Stimulated activated memory B cell treated with anti-CD40 and anti-IgM and Interleukin-4, amounts not matched to agents 10 μg/mL and 1 μg/mL and 100 μg/mL, for 72 hours (primary cell): ENCODE measurements at regions not wholly inside any gene's neighbourhood (a gene's known extent, or its start where the extent isn't known, plus 50 kb on each side); places are given as distances from the start of the nearest gene placed in this dataset.

Experiments
- ATAC-seq: fragments of 150-1000 bp; cut with Tn5 transposase; 2 replicates; pipeline ENCODE4 v1.10.0; 2021
- H3K27ac Mint-ChIP-seq: one replicate; pipeline ENCODE4 v1.8.0; 2022; ENCODE audit warnings: mild to moderate bottlenecking, mixed read lengths
- H3K27me3 Mint-ChIP-seq: one replicate; pipeline ENCODE4 v1.8.0; 2022; ENCODE audit warnings: mixed read lengths
- H3K36me3 Mint-ChIP-seq: one replicate; pipeline ENCODE4 v1.8.0; 2022; ENCODE audit warnings: mixed read lengths
- H3K4me1 Mint-ChIP-seq: one replicate; pipeline ENCODE4 v1.8.0; 2022; ENCODE audit warnings: mixed read lengths
- H3K4me3 Mint-ChIP-seq: one replicate; pipeline ENCODE4 v1.8.0; 2022; ENCODE audit warnings: mild to moderate bottlenecking, moderate library complexity, mixed read lengths
- H3K9me3 Mint-ChIP-seq: one replicate; pipeline ENCODE4 v1.8.0; 2022; ENCODE audit warnings: mixed read lengths

DNA sequence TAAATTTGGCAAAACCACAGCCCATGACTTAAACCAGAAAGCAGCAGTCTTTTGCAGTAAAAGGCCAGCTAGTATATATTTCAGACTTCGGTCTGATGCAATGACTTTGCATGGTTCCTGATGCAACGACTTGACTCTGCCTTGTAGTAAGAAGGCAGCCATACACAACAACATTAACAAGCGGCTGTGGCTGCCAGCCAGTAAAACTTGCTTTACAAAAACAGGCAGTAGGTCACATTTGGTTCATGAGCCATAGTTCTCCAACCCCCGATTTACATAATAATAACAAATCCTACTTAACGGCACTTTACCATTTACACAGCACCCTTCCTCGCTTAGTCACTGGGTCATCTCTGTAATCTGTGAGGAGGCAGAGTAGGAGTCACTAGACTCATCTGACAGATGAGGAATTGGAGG is 410.3 kb downstream of the LRATD1 start:
- H3K4me1 Mint-ChIP-seq, result no peaks in the 10 kb centered on the region
- ATAC-seq, result no peak
- H3K36me3 Mint-ChIP-seq, result no peaks in the 10 kb centered on the region
- no peak overlapping the region for H3K27ac Mint-ChIP-seq
- H3K27me3 Mint-ChIP-seq, result peaks cover 7% of the 10 kb centered on the region
- H3K4me3 Mint-ChIP-seq, result no peak overlapping the region
- H3K9me3 Mint-ChIP-seq, result no peaks in the 10 kb centered on the region

DNA sequence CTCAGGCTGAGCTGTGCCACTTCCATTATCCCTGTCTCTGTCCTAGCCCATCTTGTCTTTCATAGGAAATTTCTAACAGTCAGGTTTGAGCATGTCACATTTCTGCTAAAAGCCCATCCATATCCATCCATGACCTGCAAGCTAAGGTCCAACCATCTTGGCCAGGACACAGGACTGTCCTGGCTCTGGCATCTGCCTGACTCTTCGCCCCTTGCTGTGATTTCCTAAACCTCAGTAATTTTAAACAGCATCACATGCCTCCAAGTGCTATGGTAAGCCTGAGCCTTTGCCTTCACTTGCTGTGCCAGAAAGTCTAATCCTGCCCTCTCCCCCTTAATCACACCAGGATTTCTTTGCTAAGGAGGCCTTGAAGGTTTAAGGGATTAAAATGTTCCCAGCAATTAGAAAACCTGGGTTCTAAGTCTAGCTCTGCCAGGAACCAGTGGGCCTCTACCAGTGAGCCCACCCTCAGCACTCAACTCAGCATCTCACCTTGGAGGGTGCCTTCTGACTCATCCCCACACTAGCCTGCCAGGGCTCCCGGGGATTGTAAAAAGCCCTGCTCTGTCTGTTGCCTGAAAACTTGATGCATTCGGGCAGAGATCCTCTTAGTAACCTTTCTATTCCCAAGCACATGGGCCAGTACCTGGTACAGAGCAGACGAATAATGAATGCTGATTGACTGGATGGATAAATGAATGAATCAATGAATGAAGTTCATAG is 411.0 kb downstream of the LRATD1 start:
- no peaks in the 10 kb centered on the region for H3K36me3 Mint-ChIP-seq
- no peak for ATAC-seq
- peaks cover 7% of the 10 kb centered on the region for H3K27me3 Mint-ChIP-seq
- H3K4me1 Mint-ChIP-seq, result no peaks in the 10 kb centered on the region
- H3K4me3 Mint-ChIP-seq, result no peak overlapping the region
- H3K27ac Mint-ChIP-seq, result no peak overlapping the region
- no peaks in the 10 kb centered on the region for H3K9me3 Mint-ChIP-seq

DNA sequence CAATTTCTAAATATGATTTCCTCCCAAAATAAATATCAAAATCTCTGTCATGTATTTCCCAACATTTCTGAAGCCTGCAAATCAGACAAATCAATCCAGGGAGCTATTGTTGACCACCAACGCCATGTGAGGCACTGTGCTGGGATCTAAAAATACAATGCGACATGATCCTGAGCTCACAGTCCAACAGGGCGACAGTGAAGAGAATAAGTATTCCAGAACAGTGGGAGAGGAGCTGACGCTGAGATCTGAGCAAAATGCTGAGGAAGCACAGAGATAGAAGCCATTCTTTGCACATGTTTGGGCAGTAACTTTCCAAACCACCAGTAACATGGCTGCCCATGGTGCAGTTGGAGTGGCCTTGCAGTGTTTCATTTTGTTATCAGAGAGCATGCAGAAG is 412.5 kb downstream of the LRATD1 start:
- Mint-ChIP-seq H3K27ac (no peak overlapping the region), H3K9me3 (no peaks in the 10 kb centered on the region), H3K36me3 (no peaks in the 10 kb centered on the region), H3K4me3 (no peak overlapping the region), H3K4me1 (no peaks in the 10 kb centered on the region), H3K27me3 (peaks cover 7% of the 10 kb centered on the region)
- no peak for ATAC-seq

DNA sequence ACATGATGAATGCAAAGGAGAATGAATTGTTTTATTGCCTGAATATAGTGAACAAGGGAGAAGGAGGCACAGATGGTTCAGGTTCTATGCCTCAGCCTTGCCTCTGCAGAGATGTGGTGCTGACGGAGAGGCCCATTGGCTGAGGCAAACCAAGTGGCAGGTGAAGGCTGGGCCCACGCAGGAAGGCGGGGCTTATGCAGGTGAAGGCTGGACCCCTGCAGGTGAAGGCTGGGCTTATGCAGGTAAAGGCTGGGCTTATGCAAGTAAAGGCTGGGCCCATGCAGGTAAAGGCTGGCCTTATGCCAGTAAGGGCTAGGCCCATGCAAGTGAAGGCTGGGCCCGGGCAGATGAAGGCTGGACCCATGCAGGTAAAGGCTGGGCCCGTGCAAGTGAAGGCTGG is 414.7 kb downstream of the LRATD1 start:
- peaks cover 1% of the 10 kb centered on the region for H3K27me3 Mint-ChIP-seq
- H3K9me3 Mint-ChIP-seq, result no peaks in the 10 kb centered on the region
- H3K4me1 Mint-ChIP-seq, result no peaks in the 10 kb centered on the region
- no peak overlapping the region for H3K4me3 Mint-ChIP-seq
- no peak overlapping the region for H3K27ac Mint-ChIP-seq
- H3K36me3 Mint-ChIP-seq, result no peaks in the 10 kb centered on the region
- ATAC-seq, result peak; percentile 13

DNA sequence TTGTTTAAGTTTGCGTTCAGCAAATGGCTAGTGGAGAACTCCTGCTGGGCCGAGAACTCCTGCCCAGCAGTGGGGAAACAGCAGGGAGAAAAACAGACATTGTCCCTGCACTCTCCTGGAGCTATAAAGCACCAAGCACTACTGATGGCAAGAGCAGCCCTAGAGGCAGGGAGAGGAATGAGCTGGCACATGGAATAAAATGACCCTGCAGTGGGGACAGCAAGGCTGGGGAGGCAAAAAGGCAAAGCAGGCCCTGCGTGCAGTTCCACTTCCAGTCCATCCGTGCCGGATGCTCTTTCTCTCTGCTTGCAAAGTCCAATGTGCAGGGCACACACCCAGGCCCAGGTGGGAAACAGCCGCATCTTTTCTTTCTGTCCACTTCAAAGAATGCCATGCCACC is 415.5 kb downstream of the LRATD1 start:
- Mint-ChIP-seq H3K4me1 (no peaks in the 10 kb centered on the region), H3K9me3 (no peaks in the 10 kb centered on the region), H3K36me3 (no peaks in the 10 kb centered on the region), H3K27ac (no peak overlapping the region), H3K4me3 (no peak overlapping the region), H3K27me3 (no peaks in the 10 kb centered on the region)
- no peak for ATAC-seq

DNA sequence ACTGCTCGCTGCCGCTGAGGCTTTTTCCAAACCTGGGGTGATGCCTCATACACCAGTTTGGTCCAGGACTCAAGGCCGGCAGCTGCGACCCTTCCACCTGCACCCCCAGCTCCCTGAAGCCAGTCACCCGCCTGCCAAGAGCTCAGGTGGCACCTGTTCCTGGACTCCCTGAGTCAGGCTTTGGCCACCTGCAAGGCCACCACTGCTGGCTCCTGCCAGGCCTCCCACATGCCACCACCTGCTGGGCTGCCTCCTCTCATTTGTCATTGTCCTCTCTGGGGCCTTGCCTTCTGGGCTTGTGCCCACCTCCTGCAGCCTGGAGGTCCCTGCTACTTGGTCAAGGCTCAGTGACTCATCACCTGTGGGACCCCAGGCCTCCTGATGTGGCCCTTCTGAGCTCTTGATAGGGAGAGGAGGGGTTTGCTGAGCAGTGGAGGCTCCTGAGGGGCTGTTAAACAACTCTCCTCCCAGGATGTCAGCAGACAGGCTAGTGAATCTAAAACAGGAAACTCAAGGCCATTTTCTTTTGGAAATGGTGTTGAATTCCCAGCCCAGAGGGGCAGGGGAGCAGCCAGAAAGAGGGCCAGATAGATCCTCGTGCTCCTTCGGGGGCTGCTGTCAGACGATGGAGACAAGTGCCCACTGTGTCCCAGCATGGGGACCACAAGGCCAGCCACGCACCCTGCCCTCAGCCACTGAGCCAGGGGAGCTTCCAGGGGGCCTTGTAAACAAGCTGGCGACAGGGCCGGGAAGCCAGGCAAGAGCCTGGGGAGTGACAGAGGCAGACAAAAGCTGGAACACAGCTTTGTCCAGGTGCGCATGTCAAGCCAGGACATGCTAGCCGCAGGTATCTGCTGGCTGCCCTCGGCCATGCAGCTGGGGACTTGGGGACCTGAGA is 416.8 kb downstream of the LRATD1 start:
- ATAC-seq, result no peak
- H3K4me3 Mint-ChIP-seq, result no peak overlapping the region
- no peaks in the 10 kb centered on the region for H3K4me1 Mint-ChIP-seq
- H3K9me3 Mint-ChIP-seq, result no peaks in the 10 kb centered on the region
- H3K27me3 Mint-ChIP-seq, result no peaks in the 10 kb centered on the region
- H3K36me3 Mint-ChIP-seq, result no peaks in the 10 kb centered on the region
- H3K27ac Mint-ChIP-seq, result no peak overlapping the region

DNA sequence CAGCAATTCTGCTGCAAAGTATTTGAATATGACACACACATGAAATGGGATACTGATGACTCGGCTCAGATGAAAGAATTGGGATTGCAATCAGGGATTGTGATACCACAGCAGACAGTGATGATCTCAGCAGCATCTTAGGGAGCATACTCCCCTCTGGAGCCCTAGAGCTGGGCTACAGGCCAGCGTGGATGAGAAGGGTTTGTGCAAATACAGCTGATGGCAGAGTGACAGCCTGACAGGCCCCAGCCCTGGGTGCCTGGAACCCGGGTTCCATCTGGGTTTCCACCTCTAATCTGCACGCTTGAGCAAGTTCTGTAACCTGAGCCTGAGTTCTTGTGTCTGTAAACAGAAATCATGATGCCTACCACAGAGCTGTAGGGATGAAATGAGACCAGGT is 418.0 kb downstream of the LRATD1 start:
- no peak for ATAC-seq
- Mint-ChIP-seq H3K36me3 (no peaks in the 10 kb centered on the region), H3K27ac (no peak overlapping the region)

DNA sequence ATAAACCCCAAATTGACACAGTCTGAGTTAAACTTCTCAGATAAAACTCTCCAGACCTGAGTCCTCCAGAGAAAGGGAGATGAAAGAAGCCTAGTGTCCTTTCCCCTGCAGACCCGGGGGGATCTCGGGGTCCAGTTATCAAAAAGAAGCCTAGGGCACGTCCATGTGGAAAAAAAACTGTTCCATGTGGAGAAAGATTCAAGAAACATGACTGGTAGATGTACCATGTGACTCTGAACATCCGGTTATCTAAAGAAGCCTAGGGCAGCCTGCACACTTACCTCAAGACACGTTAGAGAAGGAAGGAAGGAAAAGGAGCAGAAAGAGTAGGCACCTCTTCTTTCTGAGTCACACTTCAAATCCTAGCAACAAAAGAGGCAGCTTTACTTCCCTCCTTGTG is 421.0 kb downstream of the LRATD1 start:
- no peaks in the 10 kb centered on the region for H3K27me3 Mint-ChIP-seq
- no peaks in the 10 kb centered on the region for H3K9me3 Mint-ChIP-seq
- no peaks in the 10 kb centered on the region for H3K36me3 Mint-ChIP-seq
- no peak overlapping the region for H3K4me3 Mint-ChIP-seq
- no peaks in the 10 kb centered on the region for H3K4me1 Mint-ChIP-seq
- H3K27ac Mint-ChIP-seq, result no peak overlapping the region
- ATAC-seq, result no peak

More for the DNA sequence above, 418.0 kb downstream of the LRATD1 start:
- Mint-ChIP-seq H3K4me1 (no peaks in the 10 kb centered on the region), H3K27me3 (no peaks in the 10 kb centered on the region), H3K4me3 (no peak overlapping the region), H3K9me3 (no peaks in the 10 kb centered on the region)

DNA sequence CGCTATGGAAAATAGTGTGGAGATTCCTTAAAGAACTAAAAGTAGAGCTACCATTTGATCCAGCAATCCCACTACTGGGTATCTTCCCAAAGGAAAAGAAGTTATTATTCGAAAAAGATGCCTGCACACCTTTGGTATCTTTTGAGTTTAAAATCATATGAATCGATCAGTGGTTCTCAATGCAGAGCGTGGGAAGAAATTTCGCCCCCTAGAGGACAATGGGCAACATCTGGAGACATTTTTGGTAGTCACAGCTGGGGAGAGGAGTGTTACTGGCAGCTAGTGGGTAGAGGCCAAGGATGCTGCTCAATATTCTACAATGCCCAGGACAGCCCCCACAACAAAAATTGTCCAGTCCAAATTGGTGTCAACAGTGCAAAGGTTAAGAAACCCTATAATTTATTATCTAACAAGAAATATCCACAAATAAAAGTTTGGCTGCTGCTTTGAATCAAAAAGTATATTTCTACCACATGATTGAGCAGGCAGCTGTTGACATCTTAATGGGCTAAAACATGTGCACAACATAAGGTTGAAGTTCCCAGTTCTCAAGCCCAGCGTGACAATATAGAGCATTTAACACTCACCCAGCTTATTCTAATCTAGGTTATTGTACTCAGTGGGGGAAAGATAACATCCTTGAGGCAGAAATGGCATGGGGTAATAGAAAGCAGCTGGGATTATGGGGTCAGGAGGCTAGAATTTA is 425.7 kb downstream of the LRATD1 start:
- Mint-ChIP-seq H3K27me3 (peaks cover 9% of the 10 kb centered on the region), H3K27ac (no peak overlapping the region), H3K4me1 (no peaks in the 10 kb centered on the region), H3K9me3 (no peaks in the 10 kb centered on the region), H3K36me3 (no peaks in the 10 kb centered on the region), H3K4me3 (no peak overlapping the region)
- ATAC-seq, result no peak

DNA sequence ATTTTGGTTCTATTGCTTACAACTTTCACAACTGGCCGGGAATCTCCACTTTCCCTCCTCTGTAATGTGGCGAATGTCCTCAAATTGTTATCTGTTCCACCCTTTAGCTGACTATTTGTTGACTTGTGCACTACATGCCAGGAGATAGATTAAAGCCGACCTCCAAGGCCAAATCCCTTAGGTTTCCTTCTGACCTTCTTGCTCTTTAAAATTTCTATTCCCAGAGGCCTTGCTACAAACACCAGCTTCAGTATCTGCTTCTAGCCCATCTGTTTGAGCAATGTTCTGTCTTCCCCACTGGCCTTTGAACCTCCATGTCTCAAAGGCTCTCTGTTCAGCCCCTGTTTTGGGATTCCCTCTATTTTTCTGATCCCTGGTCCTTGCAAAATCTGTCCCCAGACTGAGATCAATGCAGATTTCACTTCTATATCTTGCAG is 426.2 kb downstream of the LRATD1 start:
- H3K9me3 Mint-ChIP-seq, result no peaks in the 10 kb centered on the region
- no peaks in the 10 kb centered on the region for H3K4me1 Mint-ChIP-seq
- H3K27me3 Mint-ChIP-seq, result peaks cover 9% of the 10 kb centered on the region
- no peak overlapping the region for H3K4me3 Mint-ChIP-seq
- ATAC-seq, result no peak
- no peaks in the 10 kb centered on the region for H3K36me3 Mint-ChIP-seq
- H3K27ac Mint-ChIP-seq, result no peak overlapping the region

DNA sequence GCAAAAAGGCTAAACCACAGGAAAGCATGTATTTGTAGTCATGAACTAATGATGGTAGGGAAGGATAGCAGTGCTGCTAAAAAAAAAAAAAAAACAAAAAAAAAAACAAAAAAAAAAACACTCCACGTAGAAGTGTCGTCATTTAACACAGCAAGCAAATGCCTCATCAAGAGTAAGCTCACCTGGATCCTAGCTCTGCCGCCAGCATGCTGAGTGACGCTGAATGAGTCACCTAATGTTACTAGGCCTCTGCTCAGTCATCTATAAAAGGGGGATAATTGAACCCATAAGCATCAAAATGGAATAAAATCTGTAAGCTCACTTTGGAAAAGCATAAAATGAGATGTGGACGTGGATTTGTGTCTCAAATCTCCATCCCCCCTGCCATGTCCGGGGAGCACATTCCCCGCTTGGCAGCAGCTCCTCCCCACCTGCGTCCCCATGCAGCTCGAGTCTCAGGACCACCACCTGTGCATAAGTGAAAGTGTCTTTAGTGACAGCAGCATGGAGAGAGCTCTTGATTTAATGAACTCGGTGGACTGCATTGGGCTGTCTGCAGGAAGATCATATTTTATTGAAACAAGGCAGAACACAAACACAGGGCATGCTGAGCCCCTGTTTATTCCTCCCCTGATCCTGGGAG is 427.5 kb downstream of the LRATD1 start:
- no peaks in the 10 kb centered on the region for H3K36me3 Mint-ChIP-seq
- ATAC-seq, result no peak

DNA sequence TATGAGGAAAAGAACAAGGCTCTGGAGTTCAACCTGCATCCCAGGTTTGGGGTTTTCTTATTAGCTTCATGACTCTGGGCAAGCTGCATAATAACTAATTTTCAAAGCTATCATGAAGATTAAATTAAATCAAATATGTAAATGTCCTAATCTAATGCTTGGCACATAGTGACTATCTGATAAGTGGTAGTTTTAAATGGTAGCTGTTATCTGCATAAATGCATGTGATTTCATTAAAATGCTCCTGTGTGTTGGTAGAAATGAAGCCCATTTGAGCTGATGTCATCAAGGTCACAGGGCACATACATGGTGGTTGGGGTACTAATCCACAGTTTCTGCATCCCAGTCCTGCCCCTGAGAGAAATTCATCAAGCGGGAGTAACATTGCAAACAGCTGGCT is 428.8 kb downstream of the LRATD1 start:
- Mint-ChIP-seq H3K27me3 (peaks cover 9% of the 10 kb centered on the region), H3K36me3 (no peaks in the 10 kb centered on the region), H3K4me3 (no peak overlapping the region), H3K27ac (no peak overlapping the region), H3K9me3 (peaks cover 2% of the 10 kb centered on the region), H3K4me1 (no peaks in the 10 kb centered on the region)
- ATAC-seq, result no peak

More for the DNA sequence above, 427.5 kb downstream of the LRATD1 start:
- Mint-ChIP-seq H3K9me3 (no peaks in the 10 kb centered on the region), H3K27ac (no peak overlapping the region), H3K4me1 (no peaks in the 10 kb centered on the region), H3K4me3 (no peak overlapping the region), H3K27me3 (peaks cover 9% of the 10 kb centered on the region)

DNA sequence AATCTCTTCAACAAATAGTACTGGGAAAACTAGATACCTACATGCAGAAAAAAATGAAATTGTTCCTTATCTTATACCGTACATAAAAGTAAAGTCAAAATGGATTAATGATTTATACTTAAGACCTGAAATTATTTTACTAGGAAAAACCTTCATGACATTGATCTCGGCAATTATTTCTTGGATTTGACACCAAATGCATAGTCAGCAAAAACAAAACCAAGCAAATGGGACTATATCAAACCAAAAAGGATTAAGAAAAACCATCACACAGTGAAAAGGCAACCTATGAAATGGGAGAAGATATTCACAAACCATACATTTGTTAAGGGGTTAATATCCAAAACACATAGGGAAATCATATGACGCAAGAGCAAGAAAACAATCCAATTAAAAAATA is 433.6 kb downstream of the LRATD1 start:
- Mint-ChIP-seq H3K9me3 (peaks cover 2% of the 10 kb centered on the region), H3K4me1 (no peaks in the 10 kb centered on the region), H3K4me3 (no peak overlapping the region), H3K36me3 (no peaks in the 10 kb centered on the region), H3K27me3 (no peaks in the 10 kb centered on the region), H3K27ac (no peak overlapping the region)
- ATAC-seq, result no peak

DNA sequence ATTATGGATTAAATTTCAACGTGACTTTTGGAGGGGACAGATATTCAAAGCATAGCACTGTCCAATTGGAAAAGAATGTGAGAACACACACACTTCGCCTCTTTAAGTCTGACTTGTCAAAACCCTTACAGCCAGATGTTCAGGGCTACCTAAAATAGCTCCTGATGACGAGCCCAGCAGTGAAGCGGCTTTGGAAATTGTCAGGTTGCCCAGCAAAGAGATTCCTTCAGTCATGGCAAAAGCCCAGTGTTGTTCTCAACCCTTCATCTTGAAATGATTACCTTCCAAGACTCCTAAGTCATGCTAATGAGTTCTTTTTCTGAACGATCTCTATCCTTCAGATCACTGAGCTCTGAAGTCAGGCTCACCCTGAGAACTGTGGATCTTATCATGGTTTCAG is 436.6 kb downstream of the LRATD1 start:
- H3K27ac Mint-ChIP-seq, result no peak overlapping the region
- H3K4me3 Mint-ChIP-seq, result no peak overlapping the region
- H3K27me3 Mint-ChIP-seq, result no peaks in the 10 kb centered on the region
- no peaks in the 10 kb centered on the region for H3K36me3 Mint-ChIP-seq
- no peak for ATAC-seq
- peaks cover 2% of the 10 kb centered on the region for H3K9me3 Mint-ChIP-seq
- H3K4me1 Mint-ChIP-seq, result no peaks in the 10 kb centered on the region

DNA sequence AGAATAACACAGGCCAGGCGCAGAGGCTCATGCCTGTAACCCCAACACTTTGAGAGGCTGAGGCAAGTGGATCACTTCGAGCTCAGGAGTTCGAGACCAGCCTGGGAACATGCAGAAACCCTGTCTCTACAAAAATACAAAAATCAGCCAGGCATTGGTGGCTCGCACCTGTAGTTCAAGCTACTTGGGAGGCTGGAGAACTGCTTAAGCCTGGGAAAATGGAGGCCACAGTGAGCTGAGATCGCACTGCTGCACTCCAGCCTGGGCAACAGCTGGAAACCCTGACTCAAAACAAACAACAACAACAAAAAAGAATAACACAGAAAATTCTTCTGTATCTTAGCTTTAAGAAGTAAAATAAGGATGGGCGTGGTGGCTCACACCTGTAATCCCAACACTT is 440.3 kb downstream of the LRATD1 start:
- no peak overlapping the region for H3K27ac Mint-ChIP-seq
- no peak overlapping the region for H3K4me3 Mint-ChIP-seq
- no peak for ATAC-seq
- no peaks in the 10 kb centered on the region for H3K36me3 Mint-ChIP-seq
- no peaks in the 10 kb centered on the region for H3K4me1 Mint-ChIP-seq
- H3K9me3 Mint-ChIP-seq, result no peaks in the 10 kb centered on the region
- H3K27me3 Mint-ChIP-seq, result no peaks in the 10 kb centered on the region
